ENCODE measurements at regions not wholly inside any gene's neighbourhood (a gene's known extent, or its start where the extent isn't known, plus 50 kb on each side); places are given as distances from the start of the nearest gene placed in this dataset.

DNA sequence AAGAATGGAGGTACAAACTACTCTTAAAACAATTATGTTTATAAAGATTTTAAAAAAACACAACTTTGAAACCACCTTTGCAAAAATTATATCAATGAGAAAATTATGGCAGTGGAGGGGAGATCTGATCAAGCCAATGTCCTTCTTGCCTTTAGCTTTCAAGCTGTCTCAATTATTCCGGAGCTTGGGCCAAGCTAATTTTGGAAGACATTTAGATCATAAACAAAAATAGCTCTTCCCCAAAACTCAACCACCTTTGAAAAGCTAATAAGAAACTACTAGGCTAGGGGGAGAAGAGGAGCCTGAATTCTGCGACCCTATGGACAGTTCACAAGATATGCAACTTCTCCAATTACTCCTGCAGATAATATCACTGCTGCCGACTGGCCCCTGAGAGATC, 263.3 kb downstream of the ICE1 start:
- TF ChIP-seq EZH2phosphoT487 (IDR thresholded peaks at IDR 0.05; ENCODE audit: insufficient read depth, low read depth), result no peak
- TF ChIP-seq EZH2 (IDR thresholded peaks at IDR 0.05; ENCODE audit: insufficient read depth, poor library complexity, severe bottlenecking), result no peak

Data from GM23248 (cell line).